ENCODE measurements at regions not wholly inside any gene's neighbourhood (a gene's known extent, or its start where the extent isn't known, plus 50 kb on each side); places are given as distances from the start of the nearest gene placed in this dataset.

DNA sequence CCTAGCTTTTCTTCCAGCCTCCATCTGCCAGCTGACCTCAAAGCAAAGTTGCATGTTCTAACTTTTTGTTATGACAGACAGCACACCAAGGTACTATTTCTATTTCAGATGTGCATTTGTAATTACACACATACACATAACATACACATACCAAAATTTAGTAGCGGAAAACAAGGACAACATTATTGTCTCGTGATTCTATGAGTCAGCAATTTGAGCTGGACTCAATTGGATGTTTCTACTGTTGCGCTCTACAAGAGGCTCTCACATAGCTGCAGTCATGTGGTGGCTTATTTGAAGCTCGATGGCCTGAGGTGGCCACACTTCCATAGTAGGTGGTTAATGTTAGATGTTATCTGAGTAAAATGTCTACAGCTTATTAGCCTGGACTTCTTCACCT is 1010.1 kb upstream of the B3GALT2 start:
- TF ChIP-seq POLR2AphosphoS5 (IDR thresholded peaks at IDR 0.05; ENCODE audit: low read depth, low read length) = no peak
- TF ChIP-seq SIN3A (IDR thresholded peaks at IDR 0.05; ENCODE audit: borderline replicate concordance, insufficient read depth, low read length) = no peak
- no peak for TF ChIP-seq TAF1 (IDR thresholded peaks at IDR 0.05; ENCODE audit: borderline replicate concordance, insufficient read depth, low read length)
- no peak for TF ChIP-seq FOXP2 (optimal IDR thresholded peaks at IDR 0.05; ENCODE audit: borderline replicate concordance, extremely low read depth, extremely low read length, insufficient read depth)
- TF ChIP-seq REST (IDR thresholded peaks at IDR 0.05; ENCODE audit: insufficient read depth in 1 of 2, low read depth in 2 of 2, low read length in 2 of 2) = no peak

DNA sequence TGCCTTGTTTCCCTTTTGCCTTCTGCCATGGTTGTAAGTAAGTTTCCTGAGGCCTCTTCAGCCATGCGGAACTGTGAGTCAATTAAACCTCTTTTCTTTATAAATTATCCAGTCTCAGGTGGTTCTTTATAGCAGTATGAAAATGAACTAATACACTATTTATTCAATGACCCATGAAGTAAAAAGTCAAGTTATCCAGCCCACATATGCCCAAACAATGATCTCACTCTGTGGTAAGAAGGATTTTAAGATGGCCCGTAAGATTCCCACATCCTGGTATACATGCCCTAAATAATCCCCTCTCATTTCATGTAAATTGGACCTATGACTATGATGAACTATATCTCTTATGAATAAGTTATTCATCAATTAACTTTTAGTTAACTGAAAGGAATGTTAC is 1008.3 kb upstream of the B3GALT2 start:
- TF ChIP-seq REST (IDR thresholded peaks at IDR 0.05; ENCODE audit: insufficient read depth in 1 of 2, low read depth in 2 of 2, low read length in 2 of 2) = no peak
- no peak for TF ChIP-seq SIN3A (IDR thresholded peaks at IDR 0.05; ENCODE audit: borderline replicate concordance, insufficient read depth, low read length)
- no peak for TF ChIP-seq TAF1 (IDR thresholded peaks at IDR 0.05; ENCODE audit: borderline replicate concordance, insufficient read depth, low read length)
- no peak for TF ChIP-seq POLR2AphosphoS5 (IDR thresholded peaks at IDR 0.05; ENCODE audit: low read depth, low read length)
- TF ChIP-seq FOXP2 (optimal IDR thresholded peaks at IDR 0.05; ENCODE audit: borderline replicate concordance, extremely low read depth, extremely low read length, insufficient read depth) = no peak

DNA sequence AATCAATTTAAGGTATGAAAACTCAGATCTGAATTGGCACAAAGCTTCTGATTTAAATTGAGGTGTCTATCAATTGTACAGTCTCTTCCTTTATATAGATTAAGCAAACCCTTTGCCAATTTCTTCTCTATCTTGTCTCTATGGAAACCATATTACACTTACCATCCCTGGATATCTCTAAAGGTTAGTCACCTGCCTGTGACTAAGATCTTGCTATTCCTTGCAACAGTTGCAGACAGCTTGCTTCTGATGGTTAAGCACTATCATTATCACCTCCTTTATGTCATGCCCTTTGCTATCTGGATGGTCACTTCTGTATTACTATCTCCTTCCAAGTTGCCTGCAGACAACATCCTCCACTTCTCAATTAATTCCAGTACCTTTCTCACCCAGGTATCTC is 998.6 kb upstream of the B3GALT2 start:
- no peak for TF ChIP-seq SIN3A (IDR thresholded peaks at IDR 0.05; ENCODE audit: borderline replicate concordance, insufficient read depth, low read length)

- no peak for TF ChIP-seq REST (IDR thresholded peaks at IDR 0.05; ENCODE audit: insufficient read depth in 1 of 2, low read depth in 2 of 2, low read length in 2 of 2)
- no peak for TF ChIP-seq POLR2AphosphoS5 (IDR thresholded peaks at IDR 0.05; ENCODE audit: low read depth, low read length)
- TF ChIP-seq TAF1 (IDR thresholded peaks at IDR 0.05; ENCODE audit: borderline replicate concordance, insufficient read depth, low read length) = no peak
- TF ChIP-seq SIN3A (IDR thresholded peaks at IDR 0.05; ENCODE audit: borderline replicate concordance, insufficient read depth, low read length) = no peak
- no peak for TF ChIP-seq FOXP2 (optimal IDR thresholded peaks at IDR 0.05; ENCODE audit: borderline replicate concordance, extremely low read depth, extremely low read length, insufficient read depth)
These were observed 998.0 kb upstream of the B3GALT2 start for GRCh38 chr1:194184425-194184824.

- TF ChIP-seq SIN3A (IDR thresholded peaks at IDR 0.05; ENCODE audit: borderline replicate concordance, insufficient read depth, low read length) = no peak
- TF ChIP-seq POLR2AphosphoS5 (IDR thresholded peaks at IDR 0.05; ENCODE audit: low read depth, low read length) = no peak
- no peak for TF ChIP-seq FOXP2 (optimal IDR thresholded peaks at IDR 0.05; ENCODE audit: borderline replicate concordance, extremely low read depth, extremely low read length, insufficient read depth)
- no peak for TF ChIP-seq REST (IDR thresholded peaks at IDR 0.05; ENCODE audit: insufficient read depth in 1 of 2, low read depth in 2 of 2, low read length in 2 of 2)
- no peak for TF ChIP-seq TAF1 (IDR thresholded peaks at IDR 0.05; ENCODE audit: borderline replicate concordance, insufficient read depth, low read length)
These were observed 995.4 kb upstream of the B3GALT2 start for GRCh38 chr1:194181845-194182244.
